ENCODE measurements at regions not wholly inside any gene's neighbourhood (a gene's known extent, or its start where the extent isn't known, plus 50 kb on each side); places are given as distances from the start of the nearest gene placed in this dataset.

GRCh38 chr5:39854771-39855410 lies 430.1 kb upstream of the DAB2 start:
- DNase-seq (peak in 2 of 3 donors; percentile 26 to 60), ATAC-seq (ENCODE audit: insufficient read depth, low FRiP score) (no peak)
- Histone ChIP-seq H3K4me1 (ENCODE audit: control insufficient read depth in 5 of 5, insufficient read depth in 5 of 5, low read length in 5 of 5) (peaks cover 0 to 12% (median 0%) of the 10 kb centered on the region in 5 donors), H3K36me3 (ENCODE audit: control insufficient read depth in 4 of 4, insufficient read depth in 4 of 4, low read length in 4 of 4) (no peaks in the 10 kb centered on the region), H3K9ac (ENCODE audit: insufficient read depth in 1 of 2, low read length in 2 of 2) (no peak overlapping the region), H3K27me3 (ENCODE audit: control insufficient read depth in 3 of 3, insufficient read depth in 3 of 3, low read length in 2 of 3) (no peaks in the 10 kb centered on the region), H3K27ac (ENCODE audit: low read depth in 1 of 2, low read length in 1 of 2) (no peak overlapping the region), H3K9me3 (ENCODE audit: control insufficient read depth in 4 of 4, insufficient read depth in 3 of 4, low read length in 3 of 4) (no peaks in the 10 kb centered on the region), H3K4me3 (no peak overlapping the region)
- 78% methylated on average over 2 of the region's 2 CpGs for WGBS, 2 donors
- no peak for TF ChIP-seq CTCF (IDR thresholded peaks at IDR 0.05; ENCODE audit: control extremely low read depth, extremely low read depth)

GRCh38 chr5:39850291-39850690 lies 425.5 kb upstream of the DAB2 start:
- no peak for TF ChIP-seq CTCF (IDR thresholded peaks at IDR 0.05; ENCODE audit: control extremely low read depth, extremely low read depth)
- Histone ChIP-seq H3K27me3 (ENCODE audit: control insufficient read depth in 3 of 3, insufficient read depth in 3 of 3, low read length in 2 of 3) (no peaks in the 10 kb centered on the region), H3K9ac (ENCODE audit: insufficient read depth in 1 of 2, low read length in 2 of 2) (no peak overlapping the region), H3K4me1 (ENCODE audit: control insufficient read depth in 5 of 5, insufficient read depth in 5 of 5, low read length in 5 of 5) (peaks cover 0 to 7% (median 0%) of the 10 kb centered on the region in 5 donors), H3K9me3 (ENCODE audit: control insufficient read depth in 4 of 4, insufficient read depth in 3 of 4, low read length in 3 of 4) (peaks cover 0 to 2% (median 0%) of the 10 kb centered on the region in 4 donors), H3K27ac (ENCODE audit: low read depth in 1 of 2, low read length in 1 of 2) (no peak overlapping the region), H3K4me3 (no peak overlapping the region), H3K36me3 (ENCODE audit: control insufficient read depth in 4 of 4, insufficient read depth in 4 of 4, low read length in 4 of 4) (no peaks in the 10 kb centered on the region)
- DNase-seq (no peak), ATAC-seq (ENCODE audit: insufficient read depth, low FRiP score) (no peak)
- 70 to 77% methylated on average over 4 of the region's 4 CpGs for WGBS, 2 donors

- no peak for ATAC-seq (ENCODE audit: insufficient read depth, low FRiP score)
- peaks cover 0 to 2% (median 0%) of the 10 kb centered on the region in 4 donors for H3K9me3 ChIP-seq (ENCODE audit: control insufficient read depth in 4 of 4, insufficient read depth in 3 of 4, low read length in 3 of 4)
- H3K4me3 ChIP-seq, result no peak overlapping the region
- no peaks in the 10 kb centered on the region for H3K27me3 ChIP-seq (ENCODE audit: control insufficient read depth in 3 of 3, insufficient read depth in 3 of 3, low read length in 2 of 3)
- H3K36me3 ChIP-seq (ENCODE audit: control insufficient read depth in 4 of 4, insufficient read depth in 4 of 4, low read length in 4 of 4), result no peaks in the 10 kb centered on the region
- TF ChIP-seq CTCF (IDR thresholded peaks at IDR 0.05; ENCODE audit: control extremely low read depth, extremely low read depth), result no peak
- peaks cover 0 to 11% (median 0%) of the 10 kb centered on the region in 5 donors for H3K4me1 ChIP-seq (ENCODE audit: control insufficient read depth in 5 of 5, insufficient read depth in 5 of 5, low read length in 5 of 5)
- no peak overlapping the region for H3K27ac ChIP-seq (ENCODE audit: low read depth in 1 of 2, low read length in 1 of 2)
- no peak for DNase-seq
- H3K9ac ChIP-seq (ENCODE audit: insufficient read depth in 1 of 2, low read length in 2 of 2), result no peak overlapping the region
Observed at GRCh38 chr5:39846144-39846543, 421.4 kb upstream of the DAB2 start.

DNA sequence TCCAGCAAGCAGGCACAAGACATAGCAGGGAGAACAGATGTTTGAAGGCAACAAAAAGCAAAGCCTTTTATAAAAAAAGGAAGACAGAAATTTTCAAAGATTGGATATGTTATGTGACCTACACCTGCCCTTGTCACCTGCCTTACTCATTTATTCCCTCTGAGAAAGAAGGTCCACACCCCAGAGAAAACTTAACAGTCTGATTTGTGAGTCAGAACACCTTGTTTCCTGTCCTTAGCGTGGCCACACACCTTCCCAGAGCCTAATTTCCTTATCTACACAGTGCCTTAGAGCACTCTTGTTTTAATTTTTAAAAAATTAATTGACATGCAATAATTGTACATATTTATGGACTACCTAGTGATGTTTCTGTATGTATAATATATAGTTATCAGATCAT lies 419.0 kb upstream of the DAB2 start:
- Histone ChIP-seq H3K4me1 (ENCODE audit: control insufficient read depth in 5 of 5, insufficient read depth in 5 of 5, low read length in 5 of 5) (peaks cover 0 to 11% (median 0%) of the 10 kb centered on the region in 5 donors), H3K27ac (ENCODE audit: low read depth in 1 of 2, low read length in 1 of 2) (no peak overlapping the region), H3K27me3 (ENCODE audit: control insufficient read depth in 3 of 3, insufficient read depth in 3 of 3, low read length in 2 of 3) (no peaks in the 10 kb centered on the region), H3K4me3 (no peak overlapping the region), H3K9me3 (ENCODE audit: control insufficient read depth in 4 of 4, insufficient read depth in 3 of 4, low read length in 3 of 4) (peaks cover 0 to 9% (median 4%) of the 10 kb centered on the region in 4 donors), H3K9ac (ENCODE audit: insufficient read depth in 1 of 2, low read length in 2 of 2) (no peak overlapping the region), H3K36me3 (ENCODE audit: control insufficient read depth in 4 of 4, insufficient read depth in 4 of 4, low read length in 4 of 4) (no peaks in the 10 kb centered on the region)
- ATAC-seq (ENCODE audit: insufficient read depth, low FRiP score) (no peak), DNase-seq (no peak)
- TF ChIP-seq CTCF (IDR thresholded peaks at IDR 0.05; ENCODE audit: control extremely low read depth, extremely low read depth), result no peak
- 66 to 69% methylated on average over 1 of the region's 1 CpG for WGBS, 2 donors
